ENCODE measurements at regions not wholly inside any gene's neighbourhood (a gene's known extent, or its start where the extent isn't known, plus 50 kb on each side); places are given as distances from the start of the nearest gene placed in this dataset.

DNA sequence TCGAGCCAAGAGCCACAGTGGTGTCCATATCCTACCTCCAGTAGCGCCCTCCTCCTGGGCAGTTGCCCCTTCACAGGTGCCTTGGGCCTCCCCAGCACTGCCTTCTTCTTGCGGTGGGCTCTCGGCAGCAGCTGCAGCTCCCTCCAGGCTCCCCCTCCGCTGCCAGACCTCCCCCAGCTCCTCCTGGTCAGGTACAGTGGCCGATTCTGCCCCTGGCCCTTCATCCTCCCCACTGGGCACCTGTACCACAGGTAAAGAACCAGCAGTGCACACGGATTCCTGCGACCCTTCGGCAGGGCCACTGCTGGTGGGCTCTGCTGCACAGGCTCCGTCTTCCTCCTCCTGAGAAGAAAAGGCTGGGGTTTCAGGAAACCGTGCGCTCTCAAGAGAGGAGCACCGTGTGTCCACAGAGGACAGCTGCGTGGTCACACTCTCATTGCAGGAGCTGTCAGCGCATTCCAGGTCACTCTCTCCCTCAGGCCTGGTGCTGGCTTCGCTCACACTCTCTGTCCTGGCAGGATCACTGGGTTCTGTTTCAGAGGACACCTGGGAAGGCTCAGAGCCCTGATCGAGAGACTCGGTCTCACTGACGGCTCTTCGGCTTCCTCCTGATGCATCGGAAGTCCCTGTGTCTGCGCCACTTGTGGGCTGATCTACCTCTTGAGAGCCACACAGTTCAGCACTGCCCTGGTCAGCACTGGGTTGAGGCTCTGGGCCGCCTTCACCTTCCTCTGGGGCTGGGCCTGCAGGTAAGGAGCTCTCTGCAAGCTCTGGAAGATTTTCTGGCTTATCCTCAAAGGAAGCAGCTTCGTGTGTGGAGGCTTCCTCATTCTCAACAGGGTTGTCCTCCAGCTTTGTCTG lies 147.4 kb upstream of the STK17B start:
- TF ChIP-seq, protein P1, sequence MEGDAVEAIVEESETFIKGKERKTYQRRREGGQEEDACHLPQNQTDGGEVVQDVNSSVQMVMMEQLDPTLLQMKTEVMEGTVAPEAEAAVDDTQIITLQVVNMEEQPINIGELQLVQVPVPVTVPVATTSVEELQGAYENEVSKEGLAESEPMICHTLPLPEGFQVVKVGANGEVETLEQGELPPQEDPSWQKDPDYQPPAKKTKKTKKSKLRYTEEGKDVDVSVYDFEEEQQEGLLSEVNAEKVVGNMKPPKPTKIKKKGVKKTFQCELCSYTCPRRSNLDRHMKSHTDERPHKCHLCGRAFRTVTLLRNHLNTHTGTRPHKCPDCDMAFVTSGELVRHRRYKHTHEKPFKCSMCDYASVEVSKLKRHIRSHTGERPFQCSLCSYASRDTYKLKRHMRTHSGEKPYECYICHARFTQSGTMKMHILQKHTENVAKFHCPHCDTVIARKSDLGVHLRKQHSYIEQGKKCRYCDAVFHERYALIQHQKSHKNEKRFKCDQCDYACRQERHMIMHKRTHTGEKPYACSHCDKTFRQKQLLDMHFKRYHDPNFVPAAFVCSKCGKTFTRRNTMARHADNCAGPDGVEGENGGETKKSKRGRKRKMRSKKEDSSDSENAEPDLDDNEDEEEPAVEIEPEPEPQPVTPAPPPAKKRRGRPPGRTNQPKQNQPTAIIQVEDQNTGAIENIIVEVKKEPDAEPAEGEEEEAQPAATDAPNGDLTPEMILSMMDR (IDR thresholded peaks at IDR 0.05; ENCODE audit: poor library complexity), result no peak
- TF ChIP-seq EZH2 (IDR thresholded peaks at IDR 0.05; ENCODE audit: borderline replicate concordance) (no peak), EZH2phosphoT487 (IDR thresholded peaks at IDR 0.05; ENCODE audit: low read depth, severe bottlenecking, unreplicated experiment) (no peak)

All from hepatocyte (in vitro differentiated cells).